Activated naive CD4-positive, alpha-beta T cell treated with anti-CD3 and anti-CD28 coated beads, Interleukin-2, amount 50 U/mL, for 72 hours (primary cell): ENCODE measurements at regions not wholly inside any gene's neighbourhood (a gene's known extent, or its start where the extent isn't known, plus 50 kb on each side); places are given as distances from the start of the nearest gene placed in this dataset.

Experiments
- ATAC-seq, 2 donors: fragments of 150-1000 bp; cut with Tn5 transposase; 2 replicates each; pipeline ENCODE4 v1.10.0; 2021; ENCODE audit warnings: mild to moderate bottlenecking in 2 of 2, moderate library complexity in 2 of 2
- DNase-seq, 2 donors: peaks; one replicate each; pipeline ENCODE4 v3.0.0; 2021 to 2022; ENCODE audit warnings: low spot score in 2 of 2
- H3K27ac Mint-ChIP-seq, 2 donors: one replicate each; pipeline ENCODE4 v1.8.0; 2022; ENCODE audit warnings: mild to moderate bottlenecking in 2 of 2, mixed read lengths in 2 of 2
- H3K36me3 Mint-ChIP-seq, 2 donors: one replicate each; pipeline ENCODE4 v1.8.0; 2022; ENCODE audit warnings: mixed read lengths in 2 of 2
- H3K9me3 Mint-ChIP-seq, 2 donors: one replicate each; pipeline ENCODE4 v1.8.0; 2022; ENCODE audit warnings: mixed read lengths in 2 of 2

DNA sequence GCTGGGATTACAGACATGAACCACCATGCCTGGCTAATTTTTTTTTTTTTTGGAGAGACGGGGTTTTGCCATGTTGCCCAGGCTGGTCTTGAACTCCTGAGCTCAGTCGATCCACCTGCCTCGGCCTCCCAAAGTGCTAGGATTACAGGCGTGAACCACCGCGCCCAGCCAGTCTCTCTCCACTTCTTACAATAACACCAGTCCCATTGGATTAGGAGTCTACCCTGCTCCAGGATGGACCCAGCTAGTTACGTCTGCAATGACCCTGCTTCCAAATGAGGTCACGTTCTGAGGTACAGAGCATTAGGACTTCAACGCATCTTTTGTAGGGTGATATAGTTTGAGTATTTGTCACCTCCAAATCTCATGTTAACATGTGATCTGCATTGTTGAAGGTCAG lies 146.9 kb upstream of the MYLIP start:
- H3K9me3 Mint-ChIP-seq, result peaks cover 0 to 4% of the 10 kb centered on the region in 2 donors
- no peak overlapping the region for H3K27ac Mint-ChIP-seq
- no peak for ATAC-seq
- DNase-seq, result no peak
- no peaks in the 10 kb centered on the region for H3K36me3 Mint-ChIP-seq

DNA sequence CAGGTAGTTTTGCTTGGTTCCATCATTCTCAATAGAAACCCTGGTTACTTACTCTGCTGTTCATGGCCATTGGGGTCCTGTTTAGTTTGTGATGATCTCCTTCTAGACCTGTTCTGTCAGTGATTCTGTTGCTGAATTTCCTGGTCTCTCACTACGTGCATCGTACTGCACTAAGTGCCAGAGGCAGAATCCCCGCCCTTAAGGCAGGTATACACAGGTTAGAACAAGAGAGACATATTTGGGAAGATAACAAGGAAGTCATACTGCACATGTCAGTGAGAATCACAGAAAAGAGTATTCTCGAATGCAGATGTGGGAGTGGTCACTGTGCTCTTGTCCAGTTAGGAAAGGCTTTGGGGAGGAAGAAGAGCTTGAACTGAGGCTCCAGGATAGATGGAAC lies 148.1 kb upstream of the MYLIP start:
- ATAC-seq (no peak), DNase-seq (no peak)
- H3K27ac Mint-ChIP-seq, result no peak overlapping the region
- H3K36me3 Mint-ChIP-seq, result no peaks in the 10 kb centered on the region
- peaks cover 0 to 4% of the 10 kb centered on the region in 2 donors for H3K9me3 Mint-ChIP-seq

DNA sequence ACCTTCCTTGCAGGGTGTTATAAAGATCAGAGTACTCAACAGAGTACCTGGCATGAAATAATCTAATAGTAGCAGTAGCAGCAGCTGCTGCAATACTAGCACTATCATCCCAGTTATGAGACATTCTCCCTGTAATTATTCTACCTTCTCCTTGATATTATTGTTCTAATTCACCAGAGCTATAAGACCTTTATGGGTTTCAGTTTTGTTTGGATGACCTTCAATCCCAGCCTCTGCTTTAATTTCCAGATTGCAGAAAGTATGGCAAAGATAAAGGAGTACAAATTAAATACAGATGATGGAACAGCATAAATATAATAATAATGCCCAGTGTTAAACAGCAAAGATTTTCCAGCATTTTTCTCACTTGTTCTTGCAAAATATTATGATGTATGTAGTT lies 150.5 kb upstream of the MYLIP start:
- DNase-seq (no peak), ATAC-seq (no peak)
- peaks cover 11 to 14% of the 10 kb centered on the region in 2 donors for H3K36me3 Mint-ChIP-seq
- peaks cover 5 to 19% of the 10 kb centered on the region in 2 donors for H3K9me3 Mint-ChIP-seq
- no peak overlapping the region for H3K27ac Mint-ChIP-seq

DNA sequence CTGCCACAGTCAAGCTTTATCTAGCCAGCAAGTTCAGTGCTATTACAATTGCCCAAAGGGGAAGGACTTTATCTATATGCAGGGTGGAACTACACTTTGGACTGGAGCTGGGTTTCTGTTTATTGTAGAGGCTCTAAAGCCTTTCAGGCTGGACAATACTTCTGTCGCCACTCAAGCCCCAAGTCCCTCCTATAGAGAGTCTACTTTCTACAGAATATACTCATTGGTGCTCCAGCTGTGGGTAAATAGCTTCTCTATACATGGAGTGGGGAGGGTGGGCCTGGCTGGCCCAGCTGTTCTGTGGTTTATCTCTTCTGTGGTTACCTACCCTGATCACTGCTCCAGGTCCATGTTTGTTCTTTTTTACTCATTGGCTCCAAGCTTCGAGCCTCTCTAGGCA lies 151.8 kb upstream of the MYLIP start:
- H3K27ac Mint-ChIP-seq, result no peak overlapping the region
- DNase-seq, result no peak
- peaks cover 5 to 19% of the 10 kb centered on the region in 2 donors for H3K9me3 Mint-ChIP-seq
- H3K36me3 Mint-ChIP-seq, result peaks cover 11 to 14% of the 10 kb centered on the region in 2 donors
- ATAC-seq, result no peak

DNA sequence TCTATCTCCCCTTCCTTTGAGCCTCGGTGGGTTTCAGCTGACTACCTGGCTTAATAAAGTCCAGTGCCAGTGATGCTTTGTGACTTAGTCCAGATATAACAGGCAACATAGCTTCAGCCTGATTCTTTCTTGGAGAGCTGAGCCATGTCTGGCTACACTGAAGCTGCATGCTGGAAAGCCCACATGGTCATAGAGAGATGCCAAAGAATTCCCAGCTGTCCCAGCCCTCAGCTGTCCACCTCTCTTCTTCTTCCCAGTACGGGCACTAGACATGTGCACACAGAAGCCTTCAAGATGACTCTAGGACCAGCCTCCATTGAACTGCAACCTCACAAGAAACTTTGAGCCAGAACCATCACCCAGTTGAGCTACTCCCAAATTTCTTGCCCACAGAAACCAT lies 154.1 kb upstream of the MYLIP start:
- Mint-ChIP-seq H3K9me3 (peaks cover 5 to 19% of the 10 kb centered on the region in 2 donors), H3K36me3 (peaks cover 11 to 14% of the 10 kb centered on the region in 2 donors), H3K27ac (no peak overlapping the region)
- no peak for DNase-seq
- ATAC-seq, result no peak

DNA sequence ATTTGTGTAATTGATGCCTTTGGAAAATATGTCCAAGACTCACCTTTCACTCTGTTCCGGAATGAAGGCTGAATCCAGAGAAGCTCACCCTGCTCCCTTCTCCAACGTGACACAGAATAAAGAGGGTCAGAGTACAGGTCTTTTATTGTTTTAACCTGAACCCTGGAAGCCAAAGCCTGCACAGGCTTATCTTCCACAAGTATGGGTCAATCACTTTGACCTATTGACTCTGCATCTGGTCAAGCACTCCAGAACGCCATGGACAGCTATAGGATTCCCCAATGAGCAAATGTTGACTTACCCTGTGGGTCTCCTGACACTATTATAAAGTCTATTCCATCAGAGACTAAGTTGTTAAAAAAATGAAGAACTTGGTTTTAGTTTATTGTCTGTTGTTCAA lies 158.4 kb upstream of the MYLIP start:
- no peak overlapping the region for H3K27ac Mint-ChIP-seq
- DNase-seq, result no peak
- no peak for ATAC-seq
- peaks cover 5 to 17% of the 10 kb centered on the region in 2 donors for H3K9me3 Mint-ChIP-seq
- H3K36me3 Mint-ChIP-seq, result peaks cover 11 to 14% of the 10 kb centered on the region in 2 donors

DNA sequence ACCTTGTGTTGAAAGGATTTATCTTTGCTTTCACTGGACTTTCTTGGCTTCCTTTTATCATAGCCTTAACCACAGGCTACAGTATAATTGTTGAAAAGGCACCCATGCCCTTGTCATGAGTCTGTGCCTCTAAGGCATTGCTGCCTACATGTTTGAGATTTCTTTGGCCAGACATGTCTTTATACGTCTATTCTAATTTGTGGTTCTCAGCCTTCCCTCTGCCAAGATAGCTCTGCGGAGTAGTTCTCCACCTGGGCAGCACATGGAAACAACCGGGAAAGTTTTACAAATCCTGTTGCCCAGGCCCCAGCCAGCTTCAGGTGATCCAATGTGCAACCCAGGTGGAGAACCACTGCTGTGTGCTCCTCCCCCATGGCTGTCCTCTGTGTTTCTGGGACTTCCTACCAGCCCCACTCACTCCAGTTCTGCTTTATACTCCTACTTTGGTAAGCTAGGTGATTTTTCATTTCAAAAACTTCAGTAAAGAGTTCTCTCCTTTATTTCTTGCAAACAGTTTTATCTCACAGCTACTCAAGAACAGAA lies 159.6 kb upstream of the MYLIP start:
- DNase-seq, result no peak

DNA sequence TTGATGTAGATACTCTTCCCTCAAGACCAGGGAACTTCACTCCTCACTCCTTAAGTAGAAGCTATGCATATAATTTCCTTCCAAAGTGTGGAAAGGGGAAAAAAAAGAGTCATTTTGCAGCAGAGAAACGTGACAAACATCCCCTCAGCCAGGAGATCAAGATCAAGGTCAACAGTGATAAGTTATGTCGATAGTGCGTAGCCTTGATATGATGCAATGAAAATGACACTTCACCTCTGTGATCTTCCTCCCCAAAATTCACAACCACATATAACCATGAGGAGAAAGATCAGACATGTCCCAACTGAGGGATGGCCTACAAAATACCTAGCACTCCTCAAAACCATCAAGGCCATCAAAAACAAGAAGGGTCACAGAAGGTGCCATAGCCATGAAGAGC lies 160.4 kb upstream of the MYLIP start:
- peaks cover 0 to 5% of the 10 kb centered on the region in 2 donors for H3K9me3 Mint-ChIP-seq
- ATAC-seq, result no peak
- H3K27ac Mint-ChIP-seq, result no peak overlapping the region
- DNase-seq, result no peak
- no peaks in the 10 kb centered on the region for H3K36me3 Mint-ChIP-seq

More for the DNA sequence above, 159.6 kb upstream of the MYLIP start:
- peaks cover 6 to 7% of the 10 kb centered on the region in 2 donors for H3K36me3 Mint-ChIP-seq
- H3K9me3 Mint-ChIP-seq, result peaks cover 5 to 12% of the 10 kb centered on the region in 2 donors
- ATAC-seq, result no peak
- no peak overlapping the region for H3K27ac Mint-ChIP-seq

DNA sequence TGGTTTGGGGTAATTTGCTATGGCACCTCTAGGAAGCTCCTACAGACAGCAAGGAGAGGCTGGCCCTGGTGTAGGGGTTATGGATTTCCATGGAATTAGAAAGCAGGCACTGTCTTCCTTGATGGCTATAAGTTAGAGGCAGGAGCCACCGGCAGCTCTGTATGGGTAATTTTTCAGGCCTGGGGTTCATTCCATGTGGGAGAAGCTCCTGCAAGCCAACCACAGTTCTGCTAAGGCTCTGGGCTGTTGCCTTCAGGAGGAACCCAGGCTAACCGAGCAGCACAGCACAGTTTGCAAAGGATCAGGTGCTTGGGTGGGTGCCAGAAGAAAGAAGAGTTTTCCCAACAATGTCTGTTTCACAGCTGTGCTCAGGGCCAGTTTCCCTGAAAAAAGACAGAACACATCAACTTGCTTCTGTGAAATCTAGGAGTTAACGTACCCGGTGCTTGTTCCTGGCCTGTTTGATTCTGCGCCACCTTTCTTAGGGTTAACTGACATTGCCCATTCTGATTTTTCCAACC lies 162.8 kb upstream of the MYLIP start:
- Mint-ChIP-seq H3K9me3 (peaks cover 0 to 11% of the 10 kb centered on the region in 2 donors), H3K36me3 (peaks cover 0 to 6% of the 10 kb centered on the region in 2 donors), H3K27ac (no peak overlapping the region)
- ATAC-seq, result no peak
- DNase-seq, result no peak

DNA sequence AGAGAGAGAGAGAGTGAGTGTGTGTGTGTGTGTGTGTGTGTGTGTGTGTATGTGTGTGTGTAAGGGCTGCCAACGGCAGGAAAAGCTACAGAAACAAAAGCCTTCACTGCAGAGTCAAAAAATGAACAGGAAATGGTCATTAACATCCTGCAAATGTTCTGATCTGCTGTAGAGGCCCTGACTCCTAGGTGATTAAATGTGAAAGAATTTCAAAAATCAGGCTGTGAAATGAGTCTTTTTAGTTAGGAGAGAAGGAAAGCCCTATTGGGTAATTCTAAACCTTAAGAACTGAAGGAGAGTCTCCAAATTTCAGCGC lies 166.5 kb upstream of the MYLIP start:
- Mint-ChIP-seq H3K27ac (peak overlapping the region in 1 of 2 donors; percentile 40), H3K36me3 (peaks cover 0 to 12% of the 10 kb centered on the region in 2 donors), H3K9me3 (peaks cover 0 to 15% of the 10 kb centered on the region in 2 donors)
- DNase-seq (peak in 1 of 2 donors; percentile 15), ATAC-seq (peak; percentile 13 to 93)

DNA sequence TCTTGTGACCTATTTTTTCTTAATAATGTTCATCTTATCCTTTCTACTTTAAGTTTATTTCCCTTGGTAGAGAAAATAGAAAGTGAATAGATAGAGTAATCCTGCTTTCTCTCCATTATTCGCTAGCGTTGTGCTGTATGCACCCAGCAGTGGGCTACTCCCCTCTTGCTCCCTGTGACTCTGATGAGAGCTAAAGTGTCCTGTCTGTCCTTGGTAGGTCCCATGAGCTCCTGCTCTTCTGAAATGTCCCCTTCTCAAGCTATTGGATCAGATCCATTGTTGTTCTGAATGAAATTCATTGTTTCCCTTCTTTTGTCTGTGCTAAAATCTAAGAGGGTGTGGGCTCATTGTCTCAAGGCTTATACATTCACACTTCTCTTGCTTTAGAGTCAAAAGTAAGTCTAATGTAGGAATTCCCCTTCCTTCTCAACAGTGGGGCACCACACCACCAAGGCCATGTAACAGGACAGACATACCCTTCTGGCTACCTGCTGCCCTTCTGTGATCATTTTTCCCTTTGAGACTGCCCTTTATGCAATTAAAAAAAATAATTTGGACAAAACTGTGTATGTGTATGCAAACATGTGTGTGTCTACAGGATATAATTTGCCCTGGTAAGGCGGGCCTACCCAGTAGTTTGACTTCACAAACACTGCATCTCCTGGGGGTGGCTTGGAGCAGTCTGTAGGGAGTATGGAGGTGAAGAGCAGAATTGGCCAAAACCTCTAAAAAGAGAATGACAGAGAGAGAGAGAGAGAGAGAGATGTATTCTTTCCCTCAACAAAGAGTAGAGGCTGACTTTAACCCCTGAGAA lies 167.0 kb upstream of the MYLIP start:
- DNase-seq (no peak), ATAC-seq (peak in 1 of 2 donors; percentile 29)
- H3K9me3 Mint-ChIP-seq, result peaks cover 0 to 15% of the 10 kb centered on the region in 2 donors
- peaks cover 0 to 12% of the 10 kb centered on the region in 2 donors for H3K36me3 Mint-ChIP-seq
- peak overlapping the region in 1 of 2 donors; percentile 5 for H3K27ac Mint-ChIP-seq

DNA sequence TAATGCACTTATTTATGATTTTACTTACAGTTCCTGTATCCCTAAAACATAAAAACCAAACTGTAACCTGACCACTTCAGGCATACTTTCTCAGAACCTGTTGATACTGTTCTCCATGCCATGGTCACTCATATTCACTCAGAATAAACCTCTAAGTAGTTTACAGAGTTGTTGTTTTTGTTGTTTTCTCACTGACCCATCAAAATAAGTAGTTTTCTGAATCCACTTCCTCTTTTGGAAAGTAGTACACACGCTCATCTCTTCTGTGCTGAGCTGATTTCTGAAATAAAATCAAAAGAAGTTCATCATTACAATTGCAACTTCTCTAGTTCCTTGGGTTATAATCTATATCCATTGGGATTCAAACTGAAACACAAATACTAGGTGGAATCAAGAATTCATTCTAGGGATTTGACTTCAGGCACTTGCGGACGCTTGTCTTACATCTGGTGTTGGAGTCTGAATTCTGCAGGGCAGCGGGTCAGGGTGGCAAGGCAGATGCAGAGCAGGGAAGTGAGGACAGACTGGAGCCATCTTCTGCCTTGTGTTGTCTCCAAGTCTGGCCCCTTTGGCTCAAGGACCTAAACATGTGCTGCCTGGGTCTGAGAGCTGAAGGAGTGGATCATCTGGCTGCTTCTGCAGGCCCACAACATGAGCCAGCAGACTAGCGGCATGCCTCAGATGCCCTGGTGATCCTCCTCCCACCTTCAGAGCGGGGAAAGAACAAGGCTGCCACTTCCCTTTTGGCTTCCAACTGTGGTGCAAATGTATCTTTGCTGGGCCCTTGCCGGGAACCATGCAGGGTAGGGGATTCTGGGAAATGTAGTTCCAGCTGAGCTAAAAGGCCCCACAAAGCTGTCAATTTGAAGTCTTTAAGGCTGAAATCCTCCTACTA lies 167.9 kb upstream of the MYLIP start:
- DNase-seq, result no peak
- Mint-ChIP-seq H3K9me3 (peaks cover 0 to 15% of the 10 kb centered on the region in 2 donors), H3K36me3 (peaks cover 0 to 12% of the 10 kb centered on the region in 2 donors), H3K27ac (no peak overlapping the region)
- no peak for ATAC-seq

DNA sequence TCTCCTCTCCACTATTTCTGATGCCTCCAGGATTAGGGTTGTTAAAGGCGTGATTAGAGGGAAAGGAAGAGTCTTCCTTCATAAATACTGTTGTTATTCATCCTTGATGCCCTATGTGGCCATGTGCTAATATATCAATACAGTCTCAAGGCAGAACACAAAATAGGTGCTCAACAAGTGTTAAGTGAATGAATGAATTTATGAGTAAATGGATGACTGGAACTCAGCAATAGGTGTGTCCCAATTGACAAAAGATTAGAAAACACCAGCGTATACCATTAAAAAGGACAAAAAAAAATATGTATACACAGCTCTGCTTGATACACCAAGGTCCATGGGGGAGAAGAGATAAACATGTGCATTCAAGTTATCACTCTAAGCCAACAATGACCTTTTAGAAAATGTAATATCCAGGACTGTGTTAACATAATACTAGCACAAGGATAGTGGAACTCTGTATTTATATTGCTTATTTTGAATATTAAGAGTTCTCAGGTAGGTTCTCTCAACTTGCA lies 171.2 kb upstream of the MYLIP start:
- Mint-ChIP-seq H3K9me3 (peaks cover 0 to 10% of the 10 kb centered on the region in 2 donors), H3K36me3 (peaks cover 0 to 12% of the 10 kb centered on the region in 2 donors), H3K27ac (no peak overlapping the region)
- DNase-seq (no peak), ATAC-seq (no peak)

DNA sequence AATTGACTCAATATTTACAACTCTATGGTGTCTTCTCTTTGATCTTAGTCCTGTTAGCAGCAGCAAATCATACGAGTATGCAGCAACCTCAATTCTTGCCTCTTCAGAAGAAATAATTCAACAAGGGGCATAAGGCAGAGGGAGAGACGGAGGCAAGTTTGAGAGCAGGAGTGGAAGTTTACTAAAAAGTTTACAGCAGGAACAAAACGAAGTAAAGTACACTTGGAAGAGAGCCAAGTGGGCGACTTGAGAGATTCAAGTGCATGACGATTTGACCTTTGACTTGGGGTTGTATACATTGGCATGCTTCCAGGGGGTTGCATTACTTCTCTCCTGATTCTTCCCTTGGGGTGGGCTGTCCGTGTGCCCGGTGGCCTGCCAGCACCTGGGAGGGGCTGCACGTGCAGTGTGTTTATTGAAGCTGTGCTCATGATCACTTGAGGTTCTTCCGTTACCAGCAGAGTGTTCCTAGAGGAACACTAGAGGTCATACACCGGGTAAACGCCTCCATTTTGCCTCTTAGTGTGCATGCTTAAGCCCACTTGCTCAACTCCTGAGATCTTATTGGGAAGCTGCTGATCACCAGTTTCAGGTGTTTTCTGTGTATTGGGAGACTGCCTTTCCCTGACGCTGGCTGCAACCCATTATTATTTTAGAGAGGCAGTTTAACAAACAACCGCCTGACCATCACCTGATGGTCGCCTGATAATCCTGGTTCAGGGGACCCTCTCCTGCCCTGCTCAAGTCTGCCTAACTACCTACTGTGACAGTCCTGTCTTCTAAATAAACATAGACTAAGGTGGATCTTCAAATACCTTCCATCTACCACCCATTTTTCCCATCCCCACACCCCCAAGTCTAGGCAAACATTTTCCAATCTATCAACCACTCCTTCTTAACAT lies 172.4 kb upstream of the MYLIP start:
- Mint-ChIP-seq H3K27ac (no peak overlapping the region), H3K36me3 (peaks cover 0 to 7% of the 10 kb centered on the region in 2 donors), H3K9me3 (peaks cover 0 to 6% of the 10 kb centered on the region in 2 donors)
- no peak for DNase-seq
- peak in 1 of 2 donors; percentile 41 for ATAC-seq

DNA sequence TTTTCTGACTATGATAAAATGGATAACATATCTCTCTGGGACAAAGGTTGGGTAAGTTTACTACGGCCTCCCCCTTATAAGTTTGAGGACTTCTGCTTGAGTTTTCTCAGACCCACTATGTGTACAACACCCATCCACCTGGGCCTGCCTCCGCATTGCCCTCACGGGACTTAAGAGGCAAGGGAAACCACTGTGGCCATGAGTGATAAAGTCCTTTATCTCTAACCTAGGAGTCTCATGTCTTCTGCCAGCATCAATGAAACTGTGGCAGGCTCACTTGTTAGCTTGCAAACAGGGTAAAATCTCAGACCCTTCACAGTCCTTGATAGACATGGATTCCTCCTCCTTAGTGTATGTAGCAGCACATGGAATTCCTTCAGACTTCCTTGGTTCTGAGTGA lies 173.4 kb upstream of the MYLIP start:
- Mint-ChIP-seq H3K9me3 (no peaks in the 10 kb centered on the region), H3K27ac (no peak overlapping the region), H3K36me3 (no peaks in the 10 kb centered on the region)
- no peak for ATAC-seq
- DNase-seq, result no peak
